Cerebellar nuclear complex (tissue), 1 donor: ENCODE measurements at regions not wholly inside any gene's neighbourhood (a gene's known extent, or its start where the extent isn't known, plus 50 kb on each side); places are given as distances from the start of the nearest gene placed in this dataset.
A peak's percentile ranks its signal among the peaks of the same experiment; 100 is the strongest.

ENCODE experiments used
- DNase-seq, 2 experiments: peaks; one replicate each; lab custom pipeline; 2025; lab: John Stamatoyannopoulos, UW

- no peak for DNase-seq
These were observed 183.7 kb downstream of the RGS3 start for GRCh38 chr9:113646946-113647914.

- DNase-seq, result no peak
These were observed 184.5 kb downstream of the RGS3 start for GRCh38 chr9:113648048-113648447.

- DNase-seq, result no peak
These were observed 185.1 kb downstream of the RGS3 start for GRCh38 chr9:113648586-113648985.

GRCh38 chr9:113649054-113649453 lies 185.5 kb downstream of the RGS3 start:
- no peak for DNase-seq

- DNase-seq, result no peak
These were observed 186.3 kb downstream of the RGS3 start for GRCh38 chr9:113649855-113650206.

- no peak for DNase-seq
These were observed 186.9 kb downstream of the RGS3 start for GRCh38 chr9:113650207-113651131.

- no peak for DNase-seq
These were observed 188.4 kb downstream of the RGS3 start for GRCh38 chr9:113651896-113652295.

GRCh38 chr9:113652355-113653152 lies 189.0 kb downstream of the RGS3 start:
- DNase-seq, result no peak

GRCh38 chr9:113653746-113654604 lies 190.4 kb downstream of the RGS3 start:
- no peak for DNase-seq

GRCh38 chr9:113654605-113655428 lies 191.3 kb downstream of the RGS3 start:
- no peak for DNase-seq

- no peak for DNase-seq
These were observed 193.5 kb downstream of the RGS3 start for GRCh38 chr9:113656771-113657670.

- DNase-seq, result peak in 1 of 2 experiments; percentile 67
These were observed 194.4 kb downstream of the RGS3 start for GRCh38 chr9:113657765-113658544.

GRCh38 chr9:113658545-113658895 lies 195.0 kb downstream of the RGS3 start:
- no peak for DNase-seq

- DNase-seq, result no peak
These were observed 195.5 kb downstream of the RGS3 start for GRCh38 chr9:113659039-113659438.

GRCh38 chr9:113659740-113660139 lies 196.2 kb downstream of the RGS3 start:
- no peak for DNase-seq

- DNase-seq, result no peak
These were observed 196.7 kb downstream of the RGS3 start for GRCh38 chr9:113660196-113660595.

- no peak for DNase-seq
These were observed 197.5 kb downstream of the RGS3 start for GRCh38 chr9:113661074-113661473.

GRCh38 chr9:113664181-113664875 lies 200.8 kb downstream of the RGS3 start:
- DNase-seq, result no peak
